HCT116 (cell line): ENCODE measurements at regions not wholly inside any gene's neighbourhood (a gene's known extent, or its start where the extent isn't known, plus 50 kb on each side); places are given as distances from the start of the nearest gene placed in this dataset.

Source experiments
- ATAC-seq: fragments of 200-7000 bp; cut with Tn5 transposase; 2 replicates; pipeline ENCODE4 v1.9.1; 2020; ENCODE audit warnings: mild to moderate bottlenecking, moderate library complexity
- BruUV-seq: library from RNA; stranded (reverse); fragments of 400-500 nt; replicated peaks from 2 replicates; lab custom pipeline; 2021; lab: Mats Ljungman, UMichigan
- CTCF ChIA-PET: fragments of 300-600 bp; sonication (Branson Sonifier 250); formaldehyde crosslinking; loops from one replicate; lab custom pipeline; 2021; ENCODE audit warnings: antibody characterized with exemption; lab: Charles Lee
- POLR2A ChIA-PET: fragments of 300-600, 350-600 bp; sonication (Branson Sonifier 250); formaldehyde crosslinking; loops from one replicate; lab custom pipeline; 2021; ENCODE audit warnings: antibody characterized with exemption; lab: Charles Lee
- RAD21 ChIA-PET, 2 experiments: fragments of 300-600 bp; sonication (Branson Sonifier 250); formaldehyde crosslinking; loops; one replicate each; lab custom pipeline; 2023; ENCODE audit warnings: low total read pairs in 2 of 2; ENCODE audit not compliant: uncharacterized antibody in 2 of 2, unreplicated experiment in 2 of 2, low non-redundant PET in 1 of 2; lab: Charles Lee
- DNase-seq: peaks from one replicate; pipeline ENCODE4 v3.0.0-alpha.2; 2010; ENCODE audit warnings: low read depth, low spot score
- H2AFZ ChIP-seq: fragments of 200-600 bp; shearing (Covaris generic), sonication (generic); 2 replicates; pipeline ENCODE4 v1.6.1; 2017; ENCODE audit warnings: low read depth, mixed run types, mixed read lengths, antibody characterized with exemption, low read length; ENCODE audit not compliant: poor library complexity, severe bottlenecking
- H3K27ac ChIP-seq: 2 replicates; pipeline ENCODE4 v1.5.1; 2012; ENCODE audit warnings: low read depth, low read length
- H3K27me3 ChIP-seq: fragments of 200-600 bp; sonication (generic); 2 replicates; pipeline ENCODE4 v1.6.1; 2016; ENCODE audit warnings: mixed run types, low read length, mixed read lengths; ENCODE audit not compliant: insufficient read depth
- H3K36me3 ChIP-seq, 2 experiments: fragments of 200-500 bp in 1 of 2; fragments of 200-600 bp in 1 of 2; sonication (Bioruptor generic) in 1 of 2; sonication (generic) in 1 of 2; 2 replicates each; pipeline versions ENCODE4 v1.5.1 to v1.6.1; 2014 to 2016; ENCODE audit warnings: low read length in 2 of 2, inconsistent platforms in 1 of 2, mixed read lengths in 1 of 2, mixed run types in 1 of 2; ENCODE audit not compliant: insufficient read depth in 2 of 2, control insufficient read depth in 1 of 2
- H3K4me1 ChIP-seq, 2 experiments: fragments of 200-600 bp in 1 of 2; sonication (generic) in 1 of 2; 2 replicates each; pipeline versions ENCODE4 v1.5.1 to v1.6.1; 2012 to 2017; ENCODE audit warnings: low read length in 2 of 2, inconsistent platforms in 1 of 2, mild to moderate bottlenecking in 1 of 2, mixed read lengths in 1 of 2, mixed run types in 1 of 2, moderate library complexity in 1 of 2; ENCODE audit not compliant: insufficient read depth in 2 of 2, control insufficient read depth in 1 of 2
- H3K4me2 ChIP-seq: fragments of 200-600 bp; sonication (generic); 2 replicates; pipeline ENCODE4 v1.6.1; 2017; ENCODE audit warnings: mixed run types, low read length, mixed read lengths
- H3K4me3 ChIP-seq, 2 experiments: fragments of 200-600 bp in 1 of 2; sonication (generic) in 1 of 2; replicated peaks in 1 of 2; 2 replicates each; pipeline ENCODE4 v1.5.1; 2011 to 2016; ENCODE audit warnings: low read length in 2 of 2, control low read depth in 1 of 2, low read depth in 1 of 2, mild to moderate bottlenecking in 1 of 2, mixed read lengths in 1 of 2, mixed run types in 1 of 2
- H3K79me2 ChIP-seq: fragments of 200-600 bp; sonication (generic); 2 replicates; pipeline ENCODE4 v1.6.1; 2017; ENCODE audit warnings: mild to moderate bottlenecking, mixed run types, low read length, moderate library complexity, mixed read lengths; ENCODE audit not compliant: insufficient read depth
- H3K9ac ChIP-seq: fragments of 200-600 bp; sonication (generic); 2 replicates; pipeline ENCODE4 v1.6.1; 2016; ENCODE audit warnings: low read length, mixed read lengths
- H3K9me2 ChIP-seq: fragments of 200-600 bp; sonication (generic), shearing (Covaris generic); 2 replicates; pipeline ENCODE4 v1.6.1; 2017; ENCODE audit warnings: mixed run types, mild to moderate bottlenecking, moderate library complexity; ENCODE audit not compliant: insufficient read depth
- H3K9me3 ChIP-seq, 2 experiments: fragments of 200-500 bp in 1 of 2; fragments of 200-600 bp in 1 of 2; sonication (Bioruptor generic) in 1 of 2; sonication (generic) in 1 of 2; 2 replicates each; pipeline ENCODE4 v1.6.1; 2014 to 2017; ENCODE audit warnings: low read length in 2 of 2, mixed read lengths in 2 of 2, inconsistent platforms in 1 of 2, low read depth in 1 of 2, mild to moderate bottlenecking in 1 of 2, mixed run types in 1 of 2, moderate library complexity in 1 of 2; ENCODE audit not compliant: control insufficient read depth in 1 of 2, insufficient read depth in 1 of 2
- H4K20me1 ChIP-seq: fragments of 200-600 bp; sonication (generic), shearing (Covaris generic); 2 replicates; pipeline ENCODE4 v1.6.1; 2017; ENCODE audit warnings: mixed run types, mild to moderate bottlenecking, moderate library complexity; ENCODE audit not compliant: insufficient read depth
- CTCF ChIP-seq, 3 experiments: fragments of 200-600 bp in 1 of 3; sonication (generic) in 1 of 3; IDR thresholded peaks in 2 of 3; conservative IDR thresholded peaks in 1 of 3; 2 replicates each; pipeline ENCODE4 v1.5.1; 2012 to 2017; ENCODE audit warnings: low read depth in 2 of 3, low read length in 2 of 3, antibody characterized with exemption in 1 of 3, borderline replicate concordance in 1 of 3, control low read depth in 1 of 3, mild to moderate bottlenecking in 1 of 3, mixed read lengths in 1 of 3, mixed run types in 1 of 3, moderate library complexity in 1 of 3; ENCODE audit not compliant: insufficient read depth in 1 of 3
- EGR1 ChIP-seq: IDR thresholded peaks from 2 replicates; pipeline ENCODE4 v1.6.1; 2012; ENCODE audit warnings: low read depth
- ELF1 ChIP-seq: IDR thresholded peaks from 2 replicates; pipeline ENCODE4 v1.6.1; 2012; ENCODE audit warnings: low read depth, borderline replicate concordance
- EZH2 ChIP-seq: fragments of 200-600 bp; sonication (generic); IDR thresholded peaks from 2 replicates; pipeline ENCODE4 v1.6.1; 2017; ENCODE audit warnings: antibody characterized with exemption, mixed run types
- EZH2phosphoT487 ChIP-seq: fragments of 200-600 bp; IDR thresholded peaks from 2 replicates; pipeline ENCODE4 v1.6.1; 2018; ENCODE audit warnings: antibody characterized with exemption, borderline replicate concordance
- FOSL1 ChIP-seq: IDR thresholded peaks from 2 replicates; pipeline ENCODE4 v1.6.1; 2012; ENCODE audit warnings: low read depth
- RAD21 ChIP-seq: IDR thresholded peaks from 2 replicates; pipeline ENCODE4 v1.6.1; 2012; ENCODE audit warnings: low read depth, mild to moderate bottlenecking
- SP1 ChIP-seq: IDR thresholded peaks from 2 replicates; pipeline ENCODE4 v1.6.1; 2012; ENCODE audit warnings: low read depth
- SRF ChIP-seq: IDR thresholded peaks from 2 replicates; pipeline ENCODE4 v1.6.1; 2012; ENCODE audit warnings: low read depth
- TCF7L2 ChIP-seq: IDR thresholded peaks from 2 replicates; pipeline ENCODE4 v1.7.0; 2011; ENCODE audit warnings: borderline replicate concordance, inconsistent platforms; ENCODE audit not compliant: insufficient read depth, insufficient read length; ENCODE audit errors: extremely low read depth
- ZNF274 ChIP-seq: fragments of 200-500 bp; sonication (Bioruptor generic); IDR thresholded peaks from 2 replicates; pipeline ENCODE4 v1.6.1; 2014; ENCODE audit warnings: mild to moderate bottlenecking, low read depth, low read length, inconsistent platforms
- intact Hi-C: fragments of 100-400 bp; cut with micrococcal nuclease; formaldehyde crosslinking; loops from 2 replicates; pipeline ENCODE4 v1.10.0; 2022
- TF ChIP-seq, protein P1 (sequence below): IDR thresholded peaks from 2 replicates; pipeline ENCODE4 v1.6.1; 2012
- TF ChIP-seq, protein P2 (sequence below): IDR thresholded peaks from 2 replicates; pipeline ENCODE4 v1.6.1; 2012
- TF ChIP-seq, protein P3 (sequence below): IDR thresholded peaks from 2 replicates; pipeline ENCODE4 v1.6.1; 2012; ENCODE audit warnings: low read depth
- TF ChIP-seq, protein P4 (sequence below): IDR thresholded peaks from 2 replicates; pipeline ENCODE4 v1.6.1; 2011; ENCODE audit warnings: mild to moderate bottlenecking, low read length, moderate library complexity; ENCODE audit not compliant: insufficient replicate concordance; ENCODE audit errors: extremely low read depth

- no peaks in the 10 kb centered on the region for H3K27me3 ChIP-seq
- ATAC-seq (no peak), DNase-seq (no peak)
- no peak overlapping the region for H3K4me3 ChIP-seq
- ChIA-PET RAD21 (no interaction called here), CTCF (no interaction called here), POLR2A (no interaction called here)
- H3K79me2 ChIP-seq: no peaks in the 10 kb centered on the region
- H3K9me2 ChIP-seq: no peaks in the 10 kb centered on the region
- no peak overlapping the region for H2AFZ ChIP-seq
- intact Hi-C loops: no loop called here
- H3K4me2 ChIP-seq: no peak overlapping the region
- no peak overlapping the region for H3K9ac ChIP-seq
- H3K27ac ChIP-seq: no peak overlapping the region
- H4K20me1 ChIP-seq: no peaks in the 10 kb centered on the region
- BruUV-seq: no TSS peak
- no peaks in the 10 kb centered on the region for H3K9me3 ChIP-seq
- no peaks in the 10 kb centered on the region for H3K36me3 ChIP-seq
- H3K4me1 ChIP-seq: no peaks in the 10 kb centered on the region
- TF ChIP-seq ELF1: no peak
- TF ChIP-seq FOSL1: no peak
- TF ChIP-seq TCF7L2: no peak
- TF ChIP-seq, protein P1, sequence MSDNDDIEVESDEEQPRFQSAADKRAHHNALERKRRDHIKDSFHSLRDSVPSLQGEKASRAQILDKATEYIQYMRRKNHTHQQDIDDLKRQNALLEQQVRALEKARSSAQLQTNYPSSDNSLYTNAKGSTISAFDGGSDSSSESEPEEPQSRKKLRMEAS: no peak
- no peak for TF ChIP-seq EZH2
- TF ChIP-seq, protein P2, sequence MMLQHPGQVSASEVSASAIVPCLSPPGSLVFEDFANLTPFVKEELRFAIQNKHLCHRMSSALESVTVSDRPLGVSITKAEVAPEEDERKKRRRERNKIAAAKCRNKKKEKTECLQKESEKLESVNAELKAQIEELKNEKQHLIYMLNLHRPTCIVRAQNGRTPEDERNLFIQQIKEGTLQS: no peak
- TF ChIP-seq, protein P3, sequence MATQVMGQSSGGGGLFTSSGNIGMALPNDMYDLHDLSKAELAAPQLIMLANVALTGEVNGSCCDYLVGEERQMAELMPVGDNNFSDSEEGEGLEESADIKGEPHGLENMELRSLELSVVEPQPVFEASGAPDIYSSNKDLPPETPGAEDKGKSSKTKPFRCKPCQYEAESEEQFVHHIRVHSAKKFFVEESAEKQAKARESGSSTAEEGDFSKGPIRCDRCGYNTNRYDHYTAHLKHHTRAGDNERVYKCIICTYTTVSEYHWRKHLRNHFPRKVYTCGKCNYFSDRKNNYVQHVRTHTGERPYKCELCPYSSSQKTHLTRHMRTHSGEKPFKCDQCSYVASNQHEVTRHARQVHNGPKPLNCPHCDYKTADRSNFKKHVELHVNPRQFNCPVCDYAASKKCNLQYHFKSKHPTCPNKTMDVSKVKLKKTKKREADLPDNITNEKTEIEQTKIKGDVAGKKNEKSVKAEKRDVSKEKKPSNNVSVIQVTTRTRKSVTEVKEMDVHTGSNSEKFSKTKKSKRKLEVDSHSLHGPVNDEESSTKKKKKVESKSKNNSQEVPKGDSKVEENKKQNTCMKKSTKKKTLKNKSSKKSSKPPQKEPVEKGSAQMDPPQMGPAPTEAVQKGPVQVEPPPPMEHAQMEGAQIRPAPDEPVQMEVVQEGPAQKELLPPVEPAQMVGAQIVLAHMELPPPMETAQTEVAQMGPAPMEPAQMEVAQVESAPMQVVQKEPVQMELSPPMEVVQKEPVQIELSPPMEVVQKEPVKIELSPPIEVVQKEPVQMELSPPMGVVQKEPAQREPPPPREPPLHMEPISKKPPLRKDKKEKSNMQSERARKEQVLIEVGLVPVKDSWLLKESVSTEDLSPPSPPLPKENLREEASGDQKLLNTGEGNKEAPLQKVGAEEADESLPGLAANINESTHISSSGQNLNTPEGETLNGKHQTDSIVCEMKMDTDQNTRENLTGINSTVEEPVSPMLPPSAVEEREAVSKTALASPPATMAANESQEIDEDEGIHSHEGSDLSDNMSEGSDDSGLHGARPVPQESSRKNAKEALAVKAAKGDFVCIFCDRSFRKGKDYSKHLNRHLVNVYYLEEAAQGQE: no peak
- TF ChIP-seq, protein P4, sequence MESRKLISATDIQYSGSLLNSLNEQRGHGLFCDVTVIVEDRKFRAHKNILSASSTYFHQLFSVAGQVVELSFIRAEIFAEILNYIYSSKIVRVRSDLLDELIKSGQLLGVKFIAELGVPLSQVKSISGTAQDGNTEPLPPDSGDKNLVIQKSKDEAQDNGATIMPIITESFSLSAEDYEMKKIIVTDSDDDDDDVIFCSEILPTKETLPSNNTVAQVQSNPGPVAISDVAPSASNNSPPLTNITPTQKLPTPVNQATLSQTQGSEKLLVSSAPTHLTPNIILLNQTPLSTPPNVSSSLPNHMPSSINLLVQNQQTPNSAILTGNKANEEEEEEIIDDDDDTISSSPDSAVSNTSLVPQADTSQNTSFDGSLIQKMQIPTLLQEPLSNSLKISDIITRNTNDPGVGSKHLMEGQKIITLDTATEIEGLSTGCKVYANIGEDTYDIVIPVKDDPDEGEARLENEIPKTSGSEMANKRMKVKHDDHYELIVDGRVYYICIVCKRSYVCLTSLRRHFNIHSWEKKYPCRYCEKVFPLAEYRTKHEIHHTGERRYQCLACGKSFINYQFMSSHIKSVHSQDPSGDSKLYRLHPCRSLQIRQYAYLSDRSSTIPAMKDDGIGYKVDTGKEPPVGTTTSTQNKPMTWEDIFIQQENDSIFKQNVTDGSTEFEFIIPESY: no peak
- TF ChIP-seq EZH2phosphoT487: no peak
- TF ChIP-seq EGR1: no peak
- TF ChIP-seq RAD21: no peak
- no peak for TF ChIP-seq SRF
- no peak for TF ChIP-seq ZNF274
- TF ChIP-seq CTCF (IDR thresholded peaks at IDR 0.05 in 2 of 3, conservative IDR thresholded peaks at IDR 0.05 in 1 of 3; ENCODE audit: borderline replicate concordance in 1 of 3, insufficient read depth in 1 of 3, low read depth in 2 of 3, low read length in 2 of 3): no peak
- no peak for TF ChIP-seq SP1
Measured at GRCh38 chr7:110307776-110308175, 783.2 kb upstream of the LRRN3 start.
